ENCODE measurements at regions not wholly inside any gene's neighbourhood (a gene's known extent, or its start where the extent isn't known, plus 50 kb on each side); places are given as distances from the start of the nearest gene placed in this dataset.

- TF ChIP-seq CTCF (IDR thresholded peaks at IDR 0.05) (no peak), POLR2A (IDR thresholded peaks at IDR 0.05) (no peak)
Observed at GRCh38 chr21:25170681-25171080, 436.6 kb downstream of the MRPL39 start.
